H1 (cell line): ENCODE measurements at regions not wholly inside any gene's neighbourhood (a gene's known extent, or its start where the extent isn't known, plus 50 kb on each side); places are given as distances from the start of the nearest gene placed in this dataset.

ENCODE experiments used
- BRCA1 ChIP-seq: IDR thresholded peaks from 2 replicates; pipeline ENCODE4 v1.6.1; 2012; ENCODE audit warnings: low read depth, low read length, improper control_type of control experiment
- CBX8 ChIP-seq: fragments of 300-800, 300-1000 bp; sonication (generic); IDR thresholded peaks from 2 replicates; pipeline ENCODE4 v1.7.1; 2016; ENCODE audit warnings: low read depth, low read length, borderline replicate concordance
- CHD7 ChIP-seq: fragments of 300-600 bp; sonication (generic); IDR thresholded peaks from 2 replicates; pipeline ENCODE4 v1.7.1; 2012; ENCODE audit warnings: low read length, moderate library complexity, mild to moderate bottlenecking, inconsistent platforms; ENCODE audit not compliant: insufficient replicate concordance
- CTBP2 ChIP-seq: IDR thresholded peaks from 2 replicates; pipeline ENCODE4 v1.7.0; 2011; ENCODE audit warnings: borderline replicate concordance, mild to moderate bottlenecking, moderate library complexity, mixed read lengths, low read length; ENCODE audit not compliant: insufficient read depth, insufficient read length
- JUND ChIP-seq: IDR thresholded peaks from 2 replicates; pipeline ENCODE4 v1.6.1; 2011; ENCODE audit warnings: mild to moderate bottlenecking, improper control_type of control experiment, low read length
- KDM4A ChIP-seq: IDR thresholded peaks from one replicate; pipeline ENCODE4 v1.7.1; 2012; ENCODE audit warnings: low read depth, mild to moderate bottlenecking, moderate library complexity, low read length, inconsistent platforms; ENCODE audit not compliant: severe bottlenecking
- RAD21 ChIP-seq, 2 experiments: IDR thresholded peaks in 1 of 2; conservative IDR thresholded peaks in 1 of 2; 2 replicates each; pipeline ENCODE4 v1.6.1; 2011; ENCODE audit warnings: low read depth in 2 of 2, low read length in 2 of 2, improper control_type of control experiment in 1 of 2, inconsistent platforms in 1 of 2, mild to moderate bottlenecking in 1 of 2, moderate library complexity in 1 of 2
- RBBP5 ChIP-seq: IDR thresholded peaks from 2 replicates; pipeline ENCODE4 v1.7.1; 2012; ENCODE audit warnings: low read depth, mild to moderate bottlenecking, inconsistent platforms, low read length, moderate library complexity, borderline replicate concordance
- RXRA ChIP-seq: IDR thresholded peaks from 2 replicates; pipeline ENCODE4 v1.6.1; 2011; ENCODE audit warnings: low read depth, mild to moderate bottlenecking, low read length, moderate library complexity; ENCODE audit not compliant: insufficient read depth
- SIX5 ChIP-seq: IDR thresholded peaks from 2 replicates; pipeline ENCODE4 v1.6.1; 2011; ENCODE audit warnings: mild to moderate bottlenecking, low read depth, low read length
- YY1 ChIP-seq: IDR thresholded peaks from 2 replicates; pipeline ENCODE4 v1.6.1; 2011; ENCODE audit warnings: low read depth, mild to moderate bottlenecking, low read length

DNA sequence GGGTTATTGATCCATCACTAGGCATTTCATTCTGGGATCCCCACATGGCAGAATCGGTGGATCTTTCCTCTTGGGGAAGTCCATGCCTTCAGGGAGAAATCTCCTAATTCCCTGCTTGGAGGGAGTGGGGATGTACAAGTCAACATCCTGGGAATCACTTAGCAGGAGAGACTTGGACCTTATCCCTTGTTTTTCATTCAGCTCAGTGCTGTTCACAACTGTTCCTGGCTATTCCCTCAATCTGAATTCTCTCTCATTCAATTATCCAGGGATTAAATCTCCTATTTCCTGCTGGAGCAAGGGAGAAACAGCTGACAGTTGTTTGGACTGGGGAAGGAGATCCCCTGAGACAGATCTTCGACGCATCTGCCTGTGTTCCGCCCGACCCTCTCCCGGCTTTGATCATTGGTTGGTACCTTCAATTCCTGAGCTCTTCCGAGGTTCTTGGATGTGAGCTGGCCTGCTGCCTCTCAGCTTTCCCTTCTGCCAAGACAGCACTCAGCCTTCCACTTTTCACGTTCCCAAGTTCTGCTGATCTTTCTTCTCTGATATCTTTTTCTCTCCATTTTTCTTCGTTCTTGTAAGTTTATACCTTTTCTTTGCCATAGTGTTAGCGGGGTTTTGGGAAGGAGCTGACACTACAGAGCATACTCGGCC lies 115.4 kb upstream of the GNAO1 start (continued):
- TF ChIP-seq CHD7 (no peak), RAD21 (IDR thresholded peaks at IDR 0.05 in 1 of 2, conservative IDR thresholded peaks at IDR 0.05 in 1 of 2; ENCODE audit: low read depth in 2 of 2, low read length in 2 of 2) (no peak), SIX5 (no peak), YY1 (no peak), CTBP2 (no peak), RXRA (no peak), CBX8 (no peak), RBBP5 (no peak), BRCA1 (no peak), KDM4A (no peak), JUND (no peak)
